HG02970 (cell line): ENCODE measurements at regions not wholly inside any gene's neighbourhood (a gene's known extent, or its start where the extent isn't known, plus 50 kb on each side); places are given as distances from the start of the nearest gene placed in this dataset.

Experiments used
- ATAC-seq: cut with Tn5 transposase; IDR thresholded peaks from one replicate; pipeline ENCODE4 v1.9.1; 2021; ENCODE audit warnings: mild to moderate bottlenecking, moderate library complexity, moderate number of reproducible peaks; ENCODE audit not compliant: unreplicated experiment, low FRiP score

DNA sequence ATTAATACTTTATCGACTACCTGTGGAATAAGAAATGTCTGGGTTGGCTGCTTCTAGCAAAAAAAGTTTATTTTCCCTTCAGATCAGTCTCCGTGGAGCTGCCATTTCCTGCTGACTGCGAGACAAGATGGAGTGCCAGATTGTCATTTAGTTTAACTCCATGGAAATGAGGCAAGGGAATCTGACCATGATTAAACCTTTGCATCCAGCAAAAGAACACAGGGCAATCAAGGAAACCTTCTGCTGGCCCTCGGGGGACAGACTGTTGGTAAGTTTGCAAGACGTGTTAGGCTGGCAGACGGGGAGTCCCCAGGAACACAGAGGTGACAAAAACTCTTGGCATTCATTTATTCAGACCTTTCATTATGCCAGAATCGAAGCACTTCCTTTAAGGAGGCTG lies 52.2 kb upstream of the SPACA1 start:
- no peak for ATAC-seq

GRCh38 chr6:87993356-87993755 lies 54.3 kb upstream of the SPACA1 start:
- ATAC-seq: no peak

DNA sequence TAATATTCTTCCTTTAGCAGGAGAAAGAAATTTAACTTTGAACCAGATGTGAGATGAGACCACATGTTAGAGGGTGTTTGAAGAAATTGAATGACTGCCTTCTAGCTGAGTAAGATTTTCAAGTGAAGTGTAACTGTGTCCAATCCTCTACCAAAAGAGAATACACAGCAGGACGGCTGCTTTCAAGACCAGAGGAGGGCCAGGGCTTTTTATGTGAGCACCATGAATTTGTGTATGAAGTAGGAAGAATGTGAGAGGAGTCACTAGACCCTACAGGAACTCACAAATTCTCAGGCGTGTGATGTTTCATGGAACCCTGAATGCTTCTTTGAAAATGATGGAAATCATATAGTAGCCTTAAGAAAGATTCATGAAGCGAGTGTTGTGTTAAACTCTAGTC lies 56.8 kb upstream of the SPACA1 start:
- no peak for ATAC-seq

GRCh38 chr6:87982134-87982533 lies 65.5 kb upstream of the SPACA1 start:
- no peak for ATAC-seq

- ATAC-seq: no peak
These were observed 67.9 kb upstream of the SPACA1 start for GRCh38 chr6:87979737-87980136.

DNA sequence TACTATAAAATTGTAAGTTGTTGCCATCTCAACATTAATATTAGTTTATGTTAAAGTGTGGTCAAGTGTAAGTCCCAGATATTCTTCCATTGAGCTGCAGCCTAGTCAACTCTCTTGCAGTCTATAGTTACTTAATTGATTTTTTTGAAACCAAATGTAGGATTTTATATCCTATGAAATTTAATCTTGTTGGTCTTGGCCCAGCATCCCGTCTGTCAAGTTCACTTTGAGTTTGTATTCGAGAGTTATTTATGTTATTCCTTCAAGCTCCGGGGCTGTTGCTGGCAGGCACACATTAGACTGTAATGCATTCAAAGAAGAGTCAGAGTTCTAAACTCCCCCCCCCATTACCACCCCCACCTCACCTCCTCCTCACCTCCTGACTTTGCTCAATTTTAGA lies 71.0 kb upstream of the SPACA1 start:
- ATAC-seq: no peak

- no peak for ATAC-seq
These were observed 72.1 kb upstream of the SPACA1 start for GRCh38 chr6:87975561-87975960.

DNA sequence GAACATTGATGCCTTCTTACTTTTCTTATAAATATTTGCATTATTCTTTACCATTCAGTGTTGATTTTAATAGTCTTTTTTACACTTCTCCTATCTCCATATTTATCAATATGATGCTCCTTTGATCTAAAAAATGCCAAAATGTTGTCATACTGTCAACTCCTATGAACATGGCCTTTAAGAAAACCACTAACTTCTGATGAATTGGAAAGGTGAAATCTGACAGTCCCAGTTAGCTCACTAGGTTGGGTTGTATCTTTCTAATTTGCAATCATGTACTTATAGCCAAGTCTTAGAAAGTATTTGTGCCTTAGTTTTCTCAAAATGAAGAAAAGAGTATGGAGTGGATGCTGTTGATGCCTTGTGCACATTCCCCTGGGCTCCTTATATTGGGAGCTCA lies 75.4 kb upstream of the SPACA1 start:
- ATAC-seq: no peak

- ATAC-seq: no peak
These were observed 75.9 kb upstream of the SPACA1 start for GRCh38 chr6:87971605-87972262.

GRCh38 chr6:87968435-87969278 lies 79.0 kb upstream of the SPACA1 start:
- ATAC-seq: no peak

- ATAC-seq: no peak
These were observed 81.8 kb upstream of the SPACA1 start for GRCh38 chr6:87965806-87966205.

DNA sequence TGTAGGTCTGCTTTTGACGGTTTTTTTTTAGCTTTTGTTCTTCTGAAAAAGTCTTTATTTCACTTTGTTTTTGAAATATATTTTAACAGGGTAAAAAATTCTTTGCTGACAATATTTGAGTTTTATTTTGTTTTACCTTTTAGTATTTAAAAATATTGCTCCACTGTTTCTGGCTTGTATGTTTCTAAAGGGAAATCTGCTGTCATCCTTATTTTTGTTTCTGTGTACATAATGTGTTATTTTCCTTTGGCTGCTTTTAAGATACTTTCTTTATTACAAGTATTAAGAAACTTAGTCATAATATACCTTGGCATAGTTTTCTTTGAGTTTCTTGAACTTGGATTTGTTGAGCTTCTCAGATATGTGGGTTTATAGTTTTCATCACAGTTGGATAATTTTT lies 88.6 kb upstream of the SPACA1 start:
- no peak for ATAC-seq

DNA sequence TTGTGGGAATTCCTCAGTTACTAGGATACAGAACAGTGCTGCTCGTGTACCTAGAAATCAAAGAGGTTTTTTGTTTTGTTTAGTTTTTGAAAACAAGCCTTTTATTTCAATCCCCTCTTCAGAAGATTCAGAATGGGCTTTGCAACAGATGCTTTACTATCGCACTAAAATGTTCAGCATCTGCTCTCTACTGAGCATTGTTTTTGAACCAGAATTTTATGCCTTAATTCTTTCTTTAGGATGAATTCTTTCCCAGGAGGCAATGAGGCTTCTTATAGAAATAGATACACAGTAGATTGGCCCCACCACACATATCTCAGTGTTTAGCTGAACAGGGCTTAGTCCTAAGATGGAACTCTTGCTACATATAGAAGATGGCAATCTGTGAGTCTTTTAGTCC lies 95.9 kb upstream of the SPACA1 start:
- ATAC-seq: no peak

DNA sequence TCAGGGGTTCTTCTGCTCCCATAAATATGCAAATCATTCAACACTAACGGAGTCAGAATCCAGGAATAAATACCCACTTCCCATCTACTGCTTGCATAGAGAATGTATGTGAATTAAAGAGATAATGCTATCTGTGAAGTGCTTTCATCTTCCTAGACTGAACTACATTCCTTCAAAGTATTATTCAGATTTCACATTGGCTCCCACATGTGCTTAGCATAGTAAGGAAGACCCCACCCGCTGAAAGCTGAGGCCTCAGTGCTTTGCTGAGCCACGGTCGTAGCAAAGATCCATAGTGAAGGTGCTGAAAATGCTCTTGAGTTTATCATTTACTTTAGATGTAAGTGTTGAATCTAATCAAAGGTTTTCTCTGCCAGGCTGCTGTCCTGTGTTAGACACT lies 97.0 kb upstream of the SPACA1 start:
- no peak for ATAC-seq

DNA sequence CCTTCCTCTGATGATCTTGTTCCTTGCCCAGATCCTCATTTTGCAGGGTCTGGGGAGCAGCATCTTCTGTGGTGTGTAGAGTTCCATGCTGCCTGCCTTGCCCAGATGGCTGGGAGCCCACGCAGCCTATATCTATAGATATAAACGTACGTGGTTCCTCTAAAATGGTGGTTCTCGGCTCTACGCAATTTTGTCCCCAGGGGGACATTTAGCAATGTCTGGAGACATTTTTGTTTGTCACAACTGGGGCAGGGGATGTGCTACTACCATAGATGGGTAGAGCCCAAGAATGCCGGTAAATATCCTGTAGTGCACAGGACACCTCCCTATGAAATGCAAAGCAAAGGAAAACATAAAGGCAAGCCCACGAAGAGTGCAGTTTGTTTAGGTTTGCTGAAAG lies 98.4 kb upstream of the SPACA1 start:
- ATAC-seq: no peak

- no peak for ATAC-seq
These were observed 101.0 kb upstream of the SPACA1 start for GRCh38 chr6:87946669-87947068.

DNA sequence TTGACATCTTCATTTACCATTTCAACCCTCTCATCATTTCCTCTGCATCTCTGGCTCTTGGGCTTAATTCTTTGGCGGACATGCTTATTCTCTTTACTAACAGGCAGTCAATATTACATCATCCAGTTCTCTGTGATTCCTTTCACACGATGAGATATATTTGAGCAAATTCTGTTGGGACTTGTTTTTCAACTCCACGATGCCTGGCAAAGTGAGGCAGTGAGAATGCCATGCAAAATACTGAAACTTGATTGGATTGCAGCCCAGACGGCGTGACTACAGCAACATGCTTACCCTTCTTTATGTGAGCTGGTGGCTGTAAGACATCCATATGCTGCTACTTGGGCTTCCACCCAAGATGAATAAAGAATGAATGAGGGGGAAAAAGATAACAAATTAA lies 101.7 kb upstream of the SPACA1 start:
- ATAC-seq: no peak

DNA sequence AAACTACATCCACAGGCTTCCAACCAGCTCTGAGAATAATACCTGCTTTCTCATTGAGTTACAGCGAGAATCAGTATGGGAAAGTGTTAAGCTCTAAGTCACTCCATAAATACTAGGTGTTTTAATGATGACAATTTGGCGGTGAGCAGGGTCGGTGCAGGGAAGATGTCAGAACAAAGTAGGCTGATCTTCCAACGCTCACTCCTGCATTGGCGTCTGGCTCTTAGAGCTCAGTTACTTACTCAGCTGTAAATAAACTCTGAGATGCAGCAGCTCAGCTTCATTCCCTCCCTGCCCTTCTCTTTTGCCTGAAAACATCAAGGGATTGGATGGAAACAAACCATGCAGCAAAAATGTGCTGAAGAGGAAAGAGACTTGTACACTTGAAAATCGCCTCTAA lies 102.5 kb upstream of the SPACA1 start:
- ATAC-seq: no peak

DNA sequence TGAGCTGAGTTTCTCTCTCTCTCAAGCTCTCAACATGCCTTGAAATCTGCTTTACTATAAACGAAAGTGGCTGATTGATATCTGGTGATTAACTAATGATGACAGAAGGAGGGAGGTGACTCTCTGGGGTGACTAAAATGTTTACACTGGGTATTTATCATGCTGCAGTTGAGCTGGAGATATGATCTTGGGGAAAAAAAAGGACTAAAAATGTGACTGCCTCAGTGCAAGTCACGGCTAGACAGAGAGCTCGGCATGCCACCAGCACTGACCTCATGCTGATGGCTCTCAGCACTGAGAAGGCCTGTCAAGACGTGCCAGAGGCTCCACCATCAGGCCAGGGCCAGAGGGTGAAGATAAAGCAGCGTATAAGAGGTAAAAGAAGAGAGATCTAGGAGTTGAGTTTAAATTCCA lies 103.1 kb upstream of the SPACA1 start:
- no peak for ATAC-seq

GRCh38 chr6:87943191-87943590 lies 104.5 kb upstream of the SPACA1 start:
- ATAC-seq: no peak

DNA sequence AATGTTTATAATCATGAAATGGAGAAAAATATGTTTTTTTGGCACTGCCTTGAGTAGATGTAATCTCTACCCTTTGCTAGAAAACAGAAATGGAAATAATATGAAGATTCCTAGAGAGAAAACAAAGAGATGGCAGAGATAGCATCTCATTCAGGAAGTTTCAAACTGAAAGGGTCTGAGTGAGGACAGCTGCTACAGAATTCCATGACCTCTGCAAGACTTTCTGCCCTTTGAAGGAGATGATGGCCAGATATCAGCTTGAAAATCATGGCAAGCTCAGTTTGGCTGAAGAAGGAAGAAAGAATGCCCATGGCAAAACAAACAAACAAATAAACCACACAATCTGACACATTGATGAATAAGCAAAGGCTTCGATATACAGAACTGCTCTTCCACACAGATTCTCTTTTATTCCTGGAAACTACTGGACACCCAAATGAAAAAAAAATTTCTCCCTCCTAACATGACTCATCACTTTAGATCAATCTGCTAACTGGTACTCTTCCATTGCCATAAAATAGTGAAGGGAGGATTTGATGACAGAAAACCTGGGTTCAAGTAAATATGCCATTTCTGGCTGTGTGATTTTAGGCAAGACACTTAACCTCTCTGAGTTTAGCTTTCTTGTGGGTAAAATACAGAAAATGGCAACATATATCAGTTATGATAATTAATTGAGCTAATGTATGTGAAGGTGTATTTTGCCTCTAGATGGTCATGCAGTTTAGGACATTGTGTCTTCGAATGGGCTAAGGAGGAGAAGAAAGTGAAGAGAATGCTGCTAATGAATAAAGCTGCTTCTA lies 105.9 kb upstream of the SPACA1 start:
- no peak for ATAC-seq
